Coronary artery (tissue), 2 donors: ENCODE measurements at regions not wholly inside any gene's neighbourhood (a gene's known extent, or its start where the extent isn't known, plus 50 kb on each side); places are given as distances from the start of the nearest gene placed in this dataset.

Source experiments
- DNase-seq: peaks from one replicate; pipeline ENCODE4 v3.0.0-alpha.2; 2017; ENCODE audit warnings: low spot score
- H3K27ac ChIP-seq, 2 donors: fragments of 200-600 bp; sonication (generic); one replicate each; pipeline ENCODE4 v1.5.1; 2016 to 2019
- H3K4me3 ChIP-seq: fragments of 200-600 bp; sonication (generic); 2 replicates; pipeline ENCODE4 v1.5.1; 2016; ENCODE audit warnings: mild to moderate bottlenecking, moderate library complexity
- CTCF ChIP-seq: fragments of 200-600 bp; sonication (generic); IDR thresholded peaks from one replicate; pipeline ENCODE4 v1.5.1; 2019; ENCODE audit warnings: antibody characterized with exemption

GRCh38 chr15:39497759-39498565, 82.9 kb upstream of the THBS1 start:
- Histone ChIP-seq H3K4me3 (no peak overlapping the region), H3K27ac (no peak overlapping the region)
- no peak for TF ChIP-seq CTCF
- DNase-seq: no peak

GRCh38 chr15:39498629-39499028, 82.2 kb upstream of the THBS1 start:
- no peak for DNase-seq
- no peak overlapping the region for H3K27ac ChIP-seq
- no peak for TF ChIP-seq CTCF
- no peak overlapping the region for H3K4me3 ChIP-seq

- H3K4me3 ChIP-seq: no peak overlapping the region
- no peak for DNase-seq
- no peak for TF ChIP-seq CTCF
- H3K27ac ChIP-seq: no peak overlapping the region
These were observed 81.8 kb upstream of the THBS1 start for GRCh38 chr15:39499042-39499441.

GRCh38 chr15:39499681-39500080, 81.2 kb upstream of the THBS1 start:
- Histone ChIP-seq H3K4me3 (no peak overlapping the region), H3K27ac (no peak overlapping the region)
- DNase-seq: no peak
- no peak for TF ChIP-seq CTCF

- H3K27ac ChIP-seq: no peak overlapping the region
- TF ChIP-seq CTCF: no peak
- no peak overlapping the region for H3K4me3 ChIP-seq
- DNase-seq: no peak
These were observed 79.4 kb upstream of the THBS1 start for GRCh38 chr15:39501366-39502081.

GRCh38 chr15:39502082-39502447, 78.8 kb upstream of the THBS1 start:
- no peak for DNase-seq
- Histone ChIP-seq H3K4me3 (no peak overlapping the region), H3K27ac (no peak overlapping the region)
- TF ChIP-seq CTCF: no peak

GRCh38 chr15:39502611-39503195, 78.2 kb upstream of the THBS1 start:
- Histone ChIP-seq H3K4me3 (no peak overlapping the region), H3K27ac (no peak overlapping the region)
- no peak for TF ChIP-seq CTCF
- DNase-seq: no peak
